B cell (primary cell): ENCODE measurements at regions not wholly inside any gene's neighbourhood (a gene's known extent, or its start where the extent isn't known, plus 50 kb on each side); places are given as distances from the start of the nearest gene placed in this dataset.

Experiments used
- ATAC-seq: fragments of 200-7000 bp; cut with Tn5 transposase; one replicate; pipeline ENCODE4 v1.10.0; 2021; ENCODE audit warnings: low read depth, mild to moderate bottlenecking, moderate number of reproducible peaks, moderate library complexity
- CTCF ChIA-PET: fragments of 350-600 bp; sonication (Branson Sonifier 250); formaldehyde crosslinking; loops from one replicate; lab custom pipeline; 2021; ENCODE audit warnings: antibody characterized with exemption, inconsistent platforms; lab: Charles Lee
- POLR2A ChIA-PET: fragments of 350-600 bp; sonication (Branson Sonifier 250); formaldehyde crosslinking; loops from one replicate; lab custom pipeline; 2021; ENCODE audit warnings: antibody characterized with exemption; lab: Charles Lee
- DNase-seq: peaks from one replicate; pipeline ENCODE4 v3.0.0; 2013
- H2AFZ ChIP-seq: 2 replicates; pipeline ENCODE4 v1.6.1; 2012; ENCODE audit warnings: mild to moderate bottlenecking, low read depth, low read length; ENCODE audit not compliant: insufficient read depth, poor library complexity, severe bottlenecking
- H3K27ac ChIP-seq, 2 donors: 1 replicate in 1 of 2; 2 replicates in 1 of 2; pipeline ENCODE4 v1.5.1; 2012 to 2013; ENCODE audit warnings: low read length in 2 of 2, mild to moderate bottlenecking in 2 of 2, moderate library complexity in 1 of 2
- H3K27me3 ChIP-seq, 4 experiments: fragments of 200-600 bp in 1 of 4; sonication (generic) in 1 of 4; replicated peaks in 1 of 4; 1 replicate in 2 of 4; 2 replicates in 2 of 4; pipeline versions ENCODE4 v1.6.1 to v1.7.0; 2013 to 2016; ENCODE audit warnings: low read length in 3 of 4, mild to moderate bottlenecking in 2 of 4, mixed read lengths in 1 of 4, moderate library complexity in 1 of 4; ENCODE audit not compliant: insufficient read depth in 4 of 4, control insufficient read depth in 3 of 4; ENCODE audit errors: control extremely low read depth in 1 of 4
- H3K36me3 ChIP-seq, 2 experiments: replicated peaks in 1 of 2; 1 replicate in 1 of 2; 2 replicates in 1 of 2; pipeline versions ENCODE4 v1.6.1 to v1.7.1; 2013; ENCODE audit warnings: low read length in 1 of 2; ENCODE audit not compliant: insufficient read depth in 2 of 2, control insufficient read depth in 1 of 2; ENCODE audit errors: control extremely low read depth in 1 of 2, extremely low read depth in 1 of 2
- H3K4me1 ChIP-seq, 2 donors: fragments of 200-600 bp in 1 of 2; sonication (generic) in 1 of 2; 1 replicate in 1 of 2; 2 replicates in 1 of 2; pipeline versions ENCODE4 v1.5.1 to v1.6.1; 2013 to 2017; ENCODE audit warnings: low read length in 2 of 2; ENCODE audit not compliant: control insufficient read depth in 2 of 2, insufficient read depth in 2 of 2
- H3K4me2 ChIP-seq: replicated peaks from 2 replicates; pipeline ENCODE3; 2012; ENCODE audit warnings: mild to moderate bottlenecking, low read depth, low read length; ENCODE audit not compliant: poor library complexity, severe bottlenecking
- H3K4me3 ChIP-seq, 5 experiments: fragments of 200-600 bp in 1 of 5; sonication (generic) in 1 of 5; 1 replicate in 3 of 5; 2 replicates in 2 of 5; pipeline versions ENCODE4 v1.5.1 to v1.7.0; 2011 to 2016; ENCODE audit warnings: low read length in 4 of 5, mild to moderate bottlenecking in 4 of 5, low read depth in 2 of 5, control low read depth in 1 of 5, moderate library complexity in 1 of 5; ENCODE audit not compliant: insufficient read depth in 1 of 5; ENCODE audit errors: control extremely low read depth in 1 of 5, extremely low read depth in 1 of 5
- H3K79me2 ChIP-seq: fragments of 200-600 bp; sonication (generic); one replicate; pipeline ENCODE4 v1.6.0; 2016; ENCODE audit warnings: low read length; ENCODE audit not compliant: control insufficient read depth, insufficient read depth
- H3K9ac ChIP-seq: fragments of 200-600 bp; sonication (generic); 2 replicates; pipeline ENCODE4 v1.6.1; 2017; ENCODE audit warnings: mild to moderate bottlenecking, low read length, moderate library complexity
- H3K9me3 ChIP-seq, 3 donors: one replicate each; pipeline versions ENCODE4 v1.6.1 to v1.7.1; 2013; ENCODE audit warnings: low read length in 2 of 3; ENCODE audit not compliant: control insufficient read depth in 2 of 3, insufficient read depth in 1 of 3; ENCODE audit errors: control extremely low read depth in 1 of 3
- H4K20me1 ChIP-seq: 2 replicates; pipeline ENCODE4 v1.6.0; 2012; ENCODE audit warnings: mild to moderate bottlenecking, low read length; ENCODE audit not compliant: insufficient read depth, control insufficient read depth, poor library complexity, severe bottlenecking
- H3K27ac Mint-ChIP-seq: one replicate; pipeline ENCODE4 v1.8.0; 2021; ENCODE audit warnings: mixed read lengths
- H3K27me3 Mint-ChIP-seq: one replicate; pipeline ENCODE4 v1.8.0; 2021; ENCODE audit warnings: mixed read lengths
- H3K4me1 Mint-ChIP-seq: one replicate; pipeline ENCODE4 v1.8.0; 2021; ENCODE audit warnings: mixed read lengths
- H3K4me3 Mint-ChIP-seq: one replicate; pipeline ENCODE4 v1.8.0; 2021; ENCODE audit warnings: mixed read lengths
- H3K9me3 Mint-ChIP-seq: one replicate; pipeline ENCODE4 v1.8.0; 2022; ENCODE audit warnings: mixed read lengths; ENCODE audit not compliant: insufficient read depth
- EZH2 ChIP-seq: IDR thresholded peaks from 2 replicates; pipeline ENCODE4 v1.6.1; 2012; ENCODE audit warnings: borderline replicate concordance, low read depth, mild to moderate bottlenecking, moderate library complexity, low read length; ENCODE audit not compliant: insufficient read depth, poor library complexity, severe bottlenecking
- WGBS: methylation state at CpG from one replicate; pipeline ENCODE4 v1.1.5; 2013; ENCODE audit warnings: missing lambda C conversion rate; ENCODE audit not compliant: insufficient coverage; 5-methylcytosine and 5-hydroxymethylcytosine counted together
- intact Hi-C: fragments of 100-400 bp; cut with micrococcal nuclease; formaldehyde crosslinking; loops from one replicate; pipeline ENCODE4 v1.10.0; 2022
- TF ChIP-seq, protein P1 (sequence below): fragments of 200-600 bp; IDR thresholded peaks from one replicate; pipeline ENCODE4 v1.8.0; 2022; ENCODE audit warnings: antibody characterized with exemption, mild to moderate bottlenecking

DNA sequence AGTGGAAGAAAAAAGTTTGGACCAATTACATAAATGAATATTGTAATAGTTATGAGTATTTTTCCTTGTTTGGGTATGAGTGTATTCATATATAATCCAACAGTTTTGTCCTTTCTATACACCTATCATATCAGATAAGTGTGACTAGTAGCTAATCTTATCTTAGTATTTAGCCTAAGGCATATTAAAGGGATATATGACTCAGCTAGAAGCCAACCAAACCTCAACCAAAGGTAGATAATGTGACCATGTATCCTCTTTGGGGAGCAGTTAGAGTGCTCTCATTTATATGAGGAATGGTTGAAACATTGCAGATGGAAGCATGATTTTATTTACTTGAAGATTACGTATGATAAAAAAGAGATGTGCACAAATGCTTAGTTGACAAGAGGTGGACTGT is 370.0 kb upstream of the CTNND2 start:
- 100% methylated on average over 1 of the region's 1 CpG for WGBS
- intact Hi-C loops = no loop called here

GRCh38 chr5:12272389-12272788 is 368.1 kb upstream of the CTNND2 start:
- intact Hi-C loops = no loop called here
- no peak overlapping the region for H3K4me3 ChIP-seq
- H3K4me3 Mint-ChIP-seq = no peak overlapping the region
- no peak overlapping the region for H3K27ac ChIP-seq
- peaks cover 4% of the 10 kb centered on the region for H3K9me3 Mint-ChIP-seq
- H3K27me3 Mint-ChIP-seq = no peaks in the 10 kb centered on the region
- DNase-seq = no peak
- no peaks in the 10 kb centered on the region for H3K9me3 ChIP-seq
- no peak overlapping the region for H3K9ac ChIP-seq
- no peak overlapping the region for H3K27ac Mint-ChIP-seq
- no peaks in the 10 kb centered on the region for H3K79me2 ChIP-seq
- no peak overlapping the region for H2AFZ ChIP-seq
- H3K4me1 Mint-ChIP-seq = no peaks in the 10 kb centered on the region
- H4K20me1 ChIP-seq = no peaks in the 10 kb centered on the region
- H3K27me3 ChIP-seq = no peaks in the 10 kb centered on the region
- WGBS = 100% methylated on average over 2 of the region's 5 CpGs
- H3K4me1 ChIP-seq = no peaks in the 10 kb centered on the region
- H3K4me2 ChIP-seq = no peak overlapping the region
- CTCF ChIA-PET = no interaction called here
- H3K36me3 ChIP-seq = no peaks in the 10 kb centered on the region
- no peak for TF ChIP-seq EZH2
- TF ChIP-seq, protein P1, sequence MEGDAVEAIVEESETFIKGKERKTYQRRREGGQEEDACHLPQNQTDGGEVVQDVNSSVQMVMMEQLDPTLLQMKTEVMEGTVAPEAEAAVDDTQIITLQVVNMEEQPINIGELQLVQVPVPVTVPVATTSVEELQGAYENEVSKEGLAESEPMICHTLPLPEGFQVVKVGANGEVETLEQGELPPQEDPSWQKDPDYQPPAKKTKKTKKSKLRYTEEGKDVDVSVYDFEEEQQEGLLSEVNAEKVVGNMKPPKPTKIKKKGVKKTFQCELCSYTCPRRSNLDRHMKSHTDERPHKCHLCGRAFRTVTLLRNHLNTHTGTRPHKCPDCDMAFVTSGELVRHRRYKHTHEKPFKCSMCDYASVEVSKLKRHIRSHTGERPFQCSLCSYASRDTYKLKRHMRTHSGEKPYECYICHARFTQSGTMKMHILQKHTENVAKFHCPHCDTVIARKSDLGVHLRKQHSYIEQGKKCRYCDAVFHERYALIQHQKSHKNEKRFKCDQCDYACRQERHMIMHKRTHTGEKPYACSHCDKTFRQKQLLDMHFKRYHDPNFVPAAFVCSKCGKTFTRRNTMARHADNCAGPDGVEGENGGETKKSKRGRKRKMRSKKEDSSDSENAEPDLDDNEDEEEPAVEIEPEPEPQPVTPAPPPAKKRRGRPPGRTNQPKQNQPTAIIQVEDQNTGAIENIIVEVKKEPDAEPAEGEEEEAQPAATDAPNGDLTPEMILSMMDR = no peak
- no peak for ATAC-seq
- POLR2A ChIA-PET = no interaction called here

More for the DNA sequence above, 370.0 kb upstream of the CTNND2 start:
- ChIA-PET POLR2A (no interaction called here), CTCF (no interaction called here)
- H3K27me3 ChIP-seq = no peaks in the 10 kb centered on the region
- H2AFZ ChIP-seq = no peak overlapping the region
- Mint-ChIP-seq H3K4me1 (no peaks in the 10 kb centered on the region), H3K27me3 (no peaks in the 10 kb centered on the region), H3K27ac (no peak overlapping the region), H3K9me3 (peaks cover 4% of the 10 kb centered on the region), H3K4me3 (no peak overlapping the region)
- ATAC-seq (no peak), DNase-seq (no peak)
- H3K9ac ChIP-seq = no peak overlapping the region
- TF ChIP-seq, protein P1 = no peak
- TF ChIP-seq EZH2 = no peak
- no peaks in the 10 kb centered on the region for H3K9me3 ChIP-seq
- H3K4me2 ChIP-seq = no peak overlapping the region
- no peak overlapping the region for H3K27ac ChIP-seq
- no peaks in the 10 kb centered on the region for H4K20me1 ChIP-seq
- H3K4me1 ChIP-seq = no peaks in the 10 kb centered on the region
- no peaks in the 10 kb centered on the region for H3K79me2 ChIP-seq
- H3K36me3 ChIP-seq = no peaks in the 10 kb centered on the region
- no peak overlapping the region for H3K4me3 ChIP-seq
